Femur (tissue), 1 donor: ENCODE measurements at regions not wholly inside any gene's neighbourhood (a gene's known extent, or its start where the extent isn't known, plus 50 kb on each side); places are given as distances from the start of the nearest gene placed in this dataset.

Experiments used
- DNase-seq: peaks from one replicate; pipeline ENCODE4 v3.0.0-alpha.2; 2017

GRCh38 chr12:84660139-84660538 is 252.5 kb downstream of the SLC6A15 start:
- DNase-seq: no peak

GRCh38 chr12:84658877-84659276 is 253.7 kb downstream of the SLC6A15 start:
- DNase-seq: no peak

- DNase-seq: no peak
Measured at GRCh38 chr12:84656705-84657104, 255.9 kb downstream of the SLC6A15 start.

- DNase-seq: no peak
Measured at GRCh38 chr12:84653482-84653881, 259.1 kb downstream of the SLC6A15 start.

GRCh38 chr12:84648425-84648824 is 264.2 kb downstream of the SLC6A15 start:
- no peak for DNase-seq

- no peak for DNase-seq
Measured at GRCh38 chr12:84644908-84645307, 267.7 kb downstream of the SLC6A15 start.

GRCh38 chr12:84643993-84644392 is 268.6 kb downstream of the SLC6A15 start:
- no peak for DNase-seq

GRCh38 chr12:84641940-84642545 is 270.6 kb downstream of the SLC6A15 start:
- DNase-seq: no peak

GRCh38 chr12:84638811-84639368 is 273.7 kb downstream of the SLC6A15 start:
- no peak for DNase-seq

- DNase-seq: no peak
Measured at GRCh38 chr12:84637926-84638325, 274.7 kb downstream of the SLC6A15 start.

GRCh38 chr12:84636801-84637290 is 275.8 kb downstream of the SLC6A15 start:
- no peak for DNase-seq

- no peak for DNase-seq
Measured at GRCh38 chr12:84634526-84634925, 278.1 kb downstream of the SLC6A15 start.

GRCh38 chr12:84632556-84632955 is 280.0 kb downstream of the SLC6A15 start:
- DNase-seq: no peak

- DNase-seq: no peak
Measured at GRCh38 chr12:84631020-84631419, 281.6 kb downstream of the SLC6A15 start.

GRCh38 chr12:84627593-84627992 is 285.0 kb downstream of the SLC6A15 start:
- no peak for DNase-seq

- no peak for DNase-seq
Measured at GRCh38 chr12:84624601-84625000, 288.0 kb downstream of the SLC6A15 start.

GRCh38 chr12:84619053-84619571 is 293.5 kb downstream of the SLC6A15 start:
- no peak for DNase-seq

- peak; percentile 21 for DNase-seq
Measured at GRCh38 chr12:84607170-84607819, 305.3 kb downstream of the SLC6A15 start.

- DNase-seq: no peak
Measured at GRCh38 chr12:84605983-84606382, 306.6 kb downstream of the SLC6A15 start.

- no peak for DNase-seq
Measured at GRCh38 chr12:84604551-84604950, 308.0 kb downstream of the SLC6A15 start.

GRCh38 chr12:84603484-84604248 is 308.9 kb downstream of the SLC6A15 start:
- DNase-seq: no peak

- no peak for DNase-seq
Measured at GRCh38 chr12:84601483-84601882, 311.1 kb downstream of the SLC6A15 start.

- no peak for DNase-seq
Measured at GRCh38 chr12:84599539-84599938, 313.1 kb downstream of the SLC6A15 start.
